ENCODE measurements at regions not wholly inside any gene's neighbourhood (a gene's known extent, or its start where the extent isn't known, plus 50 kb on each side); places are given as distances from the start of the nearest gene placed in this dataset.
A peak's percentile ranks its signal among the peaks of the same experiment; 100 is the strongest.

DNA sequence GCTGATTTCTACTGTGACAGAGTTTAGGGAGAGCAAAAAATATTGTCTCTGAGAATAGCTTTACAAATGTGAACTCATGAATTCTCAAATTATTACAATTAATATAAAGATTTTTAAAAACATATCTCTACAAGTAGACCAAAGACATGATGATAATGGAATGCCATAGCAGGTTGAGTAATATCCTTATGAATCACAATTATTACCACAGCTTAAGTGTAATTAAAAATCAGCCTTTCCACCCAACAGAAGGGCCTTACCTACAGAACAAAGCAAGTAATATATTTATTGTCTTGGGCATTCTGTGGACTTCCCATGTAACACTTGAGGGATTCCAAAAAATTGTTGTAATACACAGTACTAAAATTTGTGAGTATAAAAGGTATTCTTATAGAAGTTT is 1099.6 kb upstream of the GJE1 start:
- H3K9me3 ChIP-seq (ENCODE audit: low read depth), result no peaks in the 10 kb centered on the region
- H3K9me2 ChIP-seq (replicated peaks; ENCODE audit: insufficient read depth), result no peaks in the 10 kb centered on the region
- DNase-seq (ENCODE audit: low spot score), result no peak
- no peaks in the 10 kb centered on the region for H3K4me1 ChIP-seq (ENCODE audit: insufficient read depth)
- no peaks in the 10 kb centered on the region for H3K36me3 ChIP-seq (replicated peaks; ENCODE audit: insufficient read depth, low read depth)
- TF ChIP-seq EZH2 (IDR thresholded peaks at IDR 0.05; ENCODE audit: borderline replicate concordance) (no peak), EZH2phosphoT487 (IDR thresholded peaks at IDR 0.05; ENCODE audit: low read depth, severe bottlenecking, unreplicated experiment) (no peak)
- TF ChIP-seq, protein P1, sequence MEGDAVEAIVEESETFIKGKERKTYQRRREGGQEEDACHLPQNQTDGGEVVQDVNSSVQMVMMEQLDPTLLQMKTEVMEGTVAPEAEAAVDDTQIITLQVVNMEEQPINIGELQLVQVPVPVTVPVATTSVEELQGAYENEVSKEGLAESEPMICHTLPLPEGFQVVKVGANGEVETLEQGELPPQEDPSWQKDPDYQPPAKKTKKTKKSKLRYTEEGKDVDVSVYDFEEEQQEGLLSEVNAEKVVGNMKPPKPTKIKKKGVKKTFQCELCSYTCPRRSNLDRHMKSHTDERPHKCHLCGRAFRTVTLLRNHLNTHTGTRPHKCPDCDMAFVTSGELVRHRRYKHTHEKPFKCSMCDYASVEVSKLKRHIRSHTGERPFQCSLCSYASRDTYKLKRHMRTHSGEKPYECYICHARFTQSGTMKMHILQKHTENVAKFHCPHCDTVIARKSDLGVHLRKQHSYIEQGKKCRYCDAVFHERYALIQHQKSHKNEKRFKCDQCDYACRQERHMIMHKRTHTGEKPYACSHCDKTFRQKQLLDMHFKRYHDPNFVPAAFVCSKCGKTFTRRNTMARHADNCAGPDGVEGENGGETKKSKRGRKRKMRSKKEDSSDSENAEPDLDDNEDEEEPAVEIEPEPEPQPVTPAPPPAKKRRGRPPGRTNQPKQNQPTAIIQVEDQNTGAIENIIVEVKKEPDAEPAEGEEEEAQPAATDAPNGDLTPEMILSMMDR (IDR thresholded peaks at IDR 0.05; ENCODE audit: poor library complexity), result no peak
- H3K27me3 ChIP-seq, result no peaks in the 10 kb centered on the region
- H4K20me1 ChIP-seq (ENCODE audit: insufficient read depth, poor library complexity, severe bottlenecking), result no peaks in the 10 kb centered on the region
- H3K4me3 ChIP-seq, result no peak overlapping the region
- no peak overlapping the region for H2AFZ ChIP-seq
- no peak overlapping the region for H3K27ac ChIP-seq
- no peaks in the 10 kb centered on the region for H3K79me2 ChIP-seq
- H3K4me2 ChIP-seq, result no peak overlapping the region

DNA sequence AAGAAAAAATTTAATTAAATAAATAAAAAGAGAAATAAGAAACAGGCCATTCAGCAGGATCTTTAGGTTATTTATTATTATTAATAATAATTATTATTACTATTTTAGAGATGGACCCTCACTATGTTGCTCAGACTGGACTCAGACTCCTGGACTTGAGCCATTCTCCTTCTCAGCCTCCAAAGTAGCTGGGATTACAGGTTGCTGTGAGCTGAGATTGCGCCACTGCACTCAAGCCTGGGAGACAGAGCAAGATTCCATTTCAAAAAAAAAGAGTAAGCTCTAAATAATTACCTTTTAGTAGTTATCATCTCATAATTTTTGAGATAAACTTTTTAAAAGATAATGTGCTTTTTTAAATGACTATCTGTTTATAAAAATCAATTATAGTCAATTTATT is 1102.8 kb upstream of the GJE1 start:
- H3K36me3 ChIP-seq (replicated peaks; ENCODE audit: insufficient read depth, low read depth), result no peaks in the 10 kb centered on the region
- no peaks in the 10 kb centered on the region for H3K4me1 ChIP-seq (ENCODE audit: insufficient read depth)
- H3K9me3 ChIP-seq (ENCODE audit: low read depth), result no peaks in the 10 kb centered on the region
- H3K9me2 ChIP-seq (replicated peaks; ENCODE audit: insufficient read depth), result no peaks in the 10 kb centered on the region
- no peaks in the 10 kb centered on the region for H3K79me2 ChIP-seq
- WGBS (ENCODE audit: low lambda C conversion rate, missing lambda C conversion rate), result 100% methylated on average over 1 of the region's 1 CpG
- H3K4me3 ChIP-seq, result no peak overlapping the region
- DNase-seq (ENCODE audit: low spot score), result no peak
- no peak overlapping the region for H3K4me2 ChIP-seq
- no peaks in the 10 kb centered on the region for H4K20me1 ChIP-seq (ENCODE audit: insufficient read depth, poor library complexity, severe bottlenecking)
- no peak overlapping the region for H3K27ac ChIP-seq
- TF ChIP-seq EZH2phosphoT487 (IDR thresholded peaks at IDR 0.05; ENCODE audit: low read depth, severe bottlenecking, unreplicated experiment) (no peak), EZH2 (IDR thresholded peaks at IDR 0.05; ENCODE audit: borderline replicate concordance) (no peak)
- TF ChIP-seq, protein P1 (IDR thresholded peaks at IDR 0.05; ENCODE audit: poor library complexity), result no peak
- H3K27me3 ChIP-seq, result no peaks in the 10 kb centered on the region
- H2AFZ ChIP-seq, result no peak overlapping the region

GRCh38 chr6:141028791-141029280 is 1103.9 kb upstream of the GJE1 start:
- no peak overlapping the region for H3K27ac ChIP-seq
- H4K20me1 ChIP-seq (ENCODE audit: insufficient read depth, poor library complexity, severe bottlenecking), result no peaks in the 10 kb centered on the region
- H3K9me2 ChIP-seq (replicated peaks; ENCODE audit: insufficient read depth), result no peaks in the 10 kb centered on the region
- TF ChIP-seq EZH2 (IDR thresholded peaks at IDR 0.05; ENCODE audit: borderline replicate concordance) (no peak), EZH2phosphoT487 (IDR thresholded peaks at IDR 0.05; ENCODE audit: low read depth, severe bottlenecking, unreplicated experiment) (no peak)
- TF ChIP-seq, protein P1 (IDR thresholded peaks at IDR 0.05; ENCODE audit: poor library complexity), result no peak
- no peak for DNase-seq (ENCODE audit: low spot score)
- H3K27me3 ChIP-seq, result no peaks in the 10 kb centered on the region
- no peak overlapping the region for H2AFZ ChIP-seq
- no peaks in the 10 kb centered on the region for H3K4me1 ChIP-seq (ENCODE audit: insufficient read depth)
- no peaks in the 10 kb centered on the region for H3K79me2 ChIP-seq
- WGBS (ENCODE audit: low lambda C conversion rate, missing lambda C conversion rate), result 79% methylated on average over 2 of the region's 2 CpGs
- no peak overlapping the region for H3K4me3 ChIP-seq
- H3K9me3 ChIP-seq (ENCODE audit: low read depth), result no peaks in the 10 kb centered on the region
- H3K4me2 ChIP-seq, result no peak overlapping the region
- H3K36me3 ChIP-seq (replicated peaks; ENCODE audit: insufficient read depth, low read depth), result no peaks in the 10 kb centered on the region

DNA sequence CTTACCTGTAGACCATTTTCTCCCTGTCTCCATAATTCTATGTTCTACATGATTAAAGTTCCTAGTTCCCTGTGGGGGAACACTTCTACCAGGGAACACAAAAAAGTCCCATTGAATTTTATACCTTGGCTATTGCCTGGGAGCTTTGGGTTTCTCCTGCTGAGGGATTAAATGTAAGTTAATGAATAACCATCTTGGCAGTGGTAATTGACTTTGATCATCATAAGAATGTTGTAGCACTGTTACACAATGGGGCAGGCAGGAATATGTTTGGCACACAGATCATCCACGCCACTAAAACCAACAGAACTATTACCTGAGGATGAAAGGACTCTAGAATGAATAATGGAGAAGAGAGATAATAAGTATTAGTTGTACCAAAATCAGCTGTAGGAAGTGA is 1106.2 kb upstream of the GJE1 start:
- WGBS (ENCODE audit: low lambda C conversion rate, missing lambda C conversion rate), result 50% methylated on average over 1 of the region's 1 CpG
- Histone ChIP-seq H3K9me2 (replicated peaks; ENCODE audit: insufficient read depth) (no peaks in the 10 kb centered on the region), H3K4me3 (no peak overlapping the region), H3K27ac (peak overlapping the region; percentile 14), H3K79me2 (no peaks in the 10 kb centered on the region), H4K20me1 (ENCODE audit: insufficient read depth, poor library complexity, severe bottlenecking) (no peaks in the 10 kb centered on the region), H3K4me1 (ENCODE audit: insufficient read depth) (no peaks in the 10 kb centered on the region), H3K4me2 (no peak overlapping the region), H3K36me3 (replicated peaks; ENCODE audit: insufficient read depth, low read depth) (no peaks in the 10 kb centered on the region), H3K9me3 (ENCODE audit: low read depth) (no peaks in the 10 kb centered on the region), H2AFZ (no peak overlapping the region), H3K27me3 (no peaks in the 10 kb centered on the region)
- peak; percentile 44 for DNase-seq (ENCODE audit: low spot score)
- TF ChIP-seq, protein P1 (IDR thresholded peaks at IDR 0.05; ENCODE audit: poor library complexity), result no peak
- no peak for TF ChIP-seq EZH2 (IDR thresholded peaks at IDR 0.05; ENCODE audit: borderline replicate concordance)
- no peak for TF ChIP-seq EZH2phosphoT487 (IDR thresholded peaks at IDR 0.05; ENCODE audit: low read depth, severe bottlenecking, unreplicated experiment)

Measured in hepatocyte (in vitro differentiated cells).